Loucy (cell line): ENCODE measurements at regions not wholly inside any gene's neighbourhood (a gene's known extent, or its start where the extent isn't known, plus 50 kb on each side); places are given as distances from the start of the nearest gene placed in this dataset.

Experiments
- EZH2phosphoT487 ChIP-seq: fragments of 200-600 bp; IDR thresholded peaks from 2 replicates; pipeline ENCODE4 v1.6.1; 2018; ENCODE audit warnings: antibody characterized with exemption, mild to moderate bottlenecking, moderate library complexity, borderline replicate concordance
- TF ChIP-seq, protein P1 (sequence below): fragments of 200-600 bp; sonication (generic); conservative IDR thresholded peaks from 2 replicates; pipeline ENCODE4 v1.5.1; 2014; ENCODE audit warnings: mild to moderate bottlenecking, antibody characterized with exemption, low read length

DNA sequence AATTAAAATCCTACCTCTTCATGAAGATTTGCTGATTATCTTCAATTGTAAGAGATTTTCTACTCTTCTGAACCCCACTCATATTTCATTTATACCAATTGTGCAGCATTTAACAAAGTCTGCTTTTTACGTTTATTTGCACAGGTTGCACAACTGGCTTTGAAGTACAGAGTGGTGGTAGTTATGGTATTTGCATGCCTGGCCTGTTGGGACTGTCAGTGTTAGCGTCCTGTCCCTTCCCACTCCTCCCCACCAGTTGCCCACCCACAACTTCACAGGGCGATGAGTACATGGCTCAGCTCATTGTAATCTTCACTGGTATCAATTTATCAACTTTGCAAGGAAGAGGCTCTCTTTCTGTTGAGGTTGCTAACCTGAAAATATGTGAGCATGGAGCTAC, 372.3 kb downstream of the AASDHPPT start:
- TF ChIP-seq, protein P1, sequence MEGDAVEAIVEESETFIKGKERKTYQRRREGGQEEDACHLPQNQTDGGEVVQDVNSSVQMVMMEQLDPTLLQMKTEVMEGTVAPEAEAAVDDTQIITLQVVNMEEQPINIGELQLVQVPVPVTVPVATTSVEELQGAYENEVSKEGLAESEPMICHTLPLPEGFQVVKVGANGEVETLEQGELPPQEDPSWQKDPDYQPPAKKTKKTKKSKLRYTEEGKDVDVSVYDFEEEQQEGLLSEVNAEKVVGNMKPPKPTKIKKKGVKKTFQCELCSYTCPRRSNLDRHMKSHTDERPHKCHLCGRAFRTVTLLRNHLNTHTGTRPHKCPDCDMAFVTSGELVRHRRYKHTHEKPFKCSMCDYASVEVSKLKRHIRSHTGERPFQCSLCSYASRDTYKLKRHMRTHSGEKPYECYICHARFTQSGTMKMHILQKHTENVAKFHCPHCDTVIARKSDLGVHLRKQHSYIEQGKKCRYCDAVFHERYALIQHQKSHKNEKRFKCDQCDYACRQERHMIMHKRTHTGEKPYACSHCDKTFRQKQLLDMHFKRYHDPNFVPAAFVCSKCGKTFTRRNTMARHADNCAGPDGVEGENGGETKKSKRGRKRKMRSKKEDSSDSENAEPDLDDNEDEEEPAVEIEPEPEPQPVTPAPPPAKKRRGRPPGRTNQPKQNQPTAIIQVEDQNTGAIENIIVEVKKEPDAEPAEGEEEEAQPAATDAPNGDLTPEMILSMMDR, result no peak
- TF ChIP-seq EZH2phosphoT487, result no peak
